ENCODE measurements at regions not wholly inside any gene's neighbourhood (a gene's known extent, or its start where the extent isn't known, plus 50 kb on each side); places are given as distances from the start of the nearest gene placed in this dataset.

DNA sequence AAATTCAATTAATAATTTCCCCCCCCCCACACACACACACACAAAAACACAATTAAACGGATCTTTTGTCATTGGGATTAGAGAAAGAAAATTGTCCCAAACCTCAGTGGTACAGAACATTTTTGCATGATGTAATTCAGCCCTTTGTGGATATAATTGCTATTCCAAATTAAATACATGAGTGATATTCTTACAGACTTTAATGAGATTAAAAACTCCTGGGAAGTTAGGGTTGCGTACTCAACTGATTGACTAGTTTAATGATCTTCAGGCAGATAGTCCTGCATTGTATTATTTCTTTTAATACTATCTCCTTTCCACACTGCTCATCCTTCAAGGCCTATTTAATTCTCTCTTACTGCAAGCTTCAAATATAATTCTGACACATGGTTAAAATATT, 711.8 kb upstream of the LRFN5 start:
- Histone ChIP-seq H3K9me3 (no peaks in the 10 kb centered on the region; the same call in 2 of the 3 replicates), H3K4me2 (no peak overlapping the region), H3K27ac (no peak overlapping the region), H3K4me3 (no peak overlapping the region), H3K4me1 (no peaks in the 10 kb centered on the region)
- ChIA-PET CTCF (no interaction called here), POLR2A (no interaction called here)
- TF ChIP-seq, protein P1, sequence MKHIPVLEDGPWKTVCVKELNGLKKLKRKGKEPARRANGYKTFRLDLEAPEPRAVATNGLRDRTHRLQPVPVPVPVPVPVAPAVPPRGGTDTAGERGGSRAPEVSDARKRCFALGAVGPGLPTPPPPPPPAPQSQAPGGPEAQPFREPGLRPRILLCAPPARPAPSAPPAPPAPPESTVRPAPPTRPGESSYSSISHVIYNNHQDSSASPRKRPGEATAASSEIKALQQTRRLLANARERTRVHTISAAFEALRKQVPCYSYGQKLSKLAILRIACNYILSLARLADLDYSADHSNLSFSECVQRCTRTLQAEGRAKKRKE (CRISPR knock-in tag; IDR thresholded peaks at IDR 0.05; ENCODE audit: low read depth): no peak
- TF ChIP-seq ZFP36 (IDR thresholded peaks at IDR 0.05; ENCODE audit: borderline replicate concordance, partially characterized antibody) (no peak), RCOR1 (IDR thresholded peaks at IDR 0.05; ENCODE audit: low read depth, low read length) (no peak), RARB (CRISPR knock-in tag; IDR thresholded peaks at IDR 0.05) (no peak), HDAC2 (IDR thresholded peaks at IDR 0.05) (no peak), NR3C1 (IDR thresholded peaks at IDR 0.05) (no peak), E2F6 (IDR thresholded peaks at IDR 0.05; ENCODE audit: borderline replicate concordance, low read depth) (no peak), HES2 (IDR thresholded peaks at IDR 0.05) (no peak), JUNB (IDR thresholded peaks at IDR 0.05) (no peak), ZNF302 (CRISPR knock-in tag; IDR thresholded peaks at IDR 0.05) (no peak), RFX5 (IDR thresholded peaks at IDR 0.05) (no peak), CHD4 (IDR thresholded peaks at IDR 0.05; ENCODE audit: borderline replicate concordance) (no peak)
- TF ChIP-seq, protein P2, sequence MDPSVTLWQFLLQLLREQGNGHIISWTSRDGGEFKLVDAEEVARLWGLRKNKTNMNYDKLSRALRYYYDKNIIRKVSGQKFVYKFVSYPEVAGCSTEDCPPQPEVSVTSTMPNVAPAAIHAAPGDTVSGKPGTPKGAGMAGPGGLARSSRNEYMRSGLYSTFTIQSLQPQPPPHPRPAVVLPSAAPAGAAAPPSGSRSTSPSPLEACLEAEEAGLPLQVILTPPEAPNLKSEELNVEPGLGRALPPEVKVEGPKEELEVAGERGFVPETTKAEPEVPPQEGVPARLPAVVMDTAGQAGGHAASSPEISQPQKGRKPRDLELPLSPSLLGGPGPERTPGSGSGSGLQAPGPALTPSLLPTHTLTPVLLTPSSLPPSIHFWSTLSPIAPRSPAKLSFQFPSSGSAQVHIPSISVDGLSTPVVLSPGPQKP (IDR thresholded peaks at IDR 0.05; ENCODE audit: low read depth, low read length): no peak
- TF ChIP-seq, protein P3, sequence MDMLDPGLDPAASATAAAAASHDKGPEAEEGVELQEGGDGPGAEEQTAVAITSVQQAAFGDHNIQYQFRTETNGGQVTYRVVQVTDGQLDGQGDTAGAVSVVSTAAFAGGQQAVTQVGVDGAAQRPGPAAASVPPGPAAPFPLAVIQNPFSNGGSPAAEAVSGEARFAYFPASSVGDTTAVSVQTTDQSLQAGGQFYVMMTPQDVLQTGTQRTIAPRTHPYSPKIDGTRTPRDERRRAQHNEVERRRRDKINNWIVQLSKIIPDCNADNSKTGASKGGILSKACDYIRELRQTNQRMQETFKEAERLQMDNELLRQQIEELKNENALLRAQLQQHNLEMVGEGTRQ (IDR thresholded peaks at IDR 0.05): no peak
- DNase-seq (ENCODE audit: low read depth in 1 of 2, low spot score in 1 of 2) (no peak), ATAC-seq (no peak), FAIRE-seq (no peak)
- 15% methylated on average over 2 of the region's 2 CpGs for WGBS (ENCODE audit: missing lambda C conversion rate)

DNA sequence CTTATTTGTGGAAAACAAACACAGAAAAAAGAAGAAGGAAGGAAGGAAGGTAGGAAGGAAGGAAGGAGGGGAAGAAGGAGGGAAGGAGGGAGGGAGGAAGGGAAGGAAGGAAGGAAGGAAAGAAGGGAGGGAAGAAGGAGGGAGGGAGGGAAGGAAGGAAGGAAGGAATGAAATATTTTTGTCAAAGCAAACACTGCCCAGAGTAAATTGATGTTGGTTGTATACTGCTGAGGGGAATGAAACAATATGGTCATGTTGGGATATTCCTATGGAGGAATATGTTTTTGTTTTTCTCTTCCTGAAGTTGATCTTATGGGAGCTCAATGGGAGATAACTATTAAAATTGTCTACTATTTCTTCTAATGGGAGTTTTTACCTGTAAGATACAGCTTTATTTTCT, 717.5 kb upstream of the LRFN5 start:
- Histone ChIP-seq H3K27ac (no peak overlapping the region), H3K4me3 (no peak overlapping the region), H3K4me2 (no peak overlapping the region), H3K4me1 (no peaks in the 10 kb centered on the region), H3K9me3 (no peaks in the 10 kb centered on the region)
- DNase-seq (ENCODE audit: low read depth in 1 of 2, low spot score in 1 of 2) (no peak), ATAC-seq (no peak), FAIRE-seq (no peak)
- ChIA-PET CTCF (no interaction called here), POLR2A (no interaction called here)
- TF ChIP-seq, protein P3 (IDR thresholded peaks at IDR 0.05): no peak
- TF ChIP-seq POLR2AphosphoS2 (conservative IDR thresholded peaks at IDR 0.05; ENCODE audit: low read length): no peak
- TF ChIP-seq CTCF (IDR thresholded peaks at IDR 0.05): no peak
- no peak for TF ChIP-seq JUN (IDR thresholded peaks at IDR 0.05)
- no peak for TF ChIP-seq MAZ (IDR thresholded peaks at IDR 0.05; ENCODE audit: borderline replicate concordance, low read depth, low read length)
- TF ChIP-seq CBX2 (IDR thresholded peaks at IDR 0.05; ENCODE audit: borderline replicate concordance, low read depth): no peak
- no peak for TF ChIP-seq EHMT2 (IDR thresholded peaks at IDR 0.05; ENCODE audit: low read depth)
- no peak for TF ChIP-seq CBX8 (IDR thresholded peaks at IDR 0.05)
- TF ChIP-seq CHD2 (IDR thresholded peaks at IDR 0.05; ENCODE audit: low read length, partially characterized antibody): no peak

Measured in A549 (cell line).